NCI-H526 (cell line): ENCODE measurements at regions not wholly inside any gene's neighbourhood (a gene's known extent, or its start where the extent isn't known, plus 50 kb on each side); places are given as distances from the start of the nearest gene placed in this dataset.
"Not testable (repeated sequence)": the region's sequence is repeated elsewhere in the genome, so short reads cannot be mapped to it uniquely, and the experiment has no call there.

ENCODE experiments used
- DNase-seq, 2 experiments: peaks; one replicate each; lab custom pipeline; 2025; lab: John Stamatoyannopoulos, UW

GRCh38 chr10:94225589-94225988, 137.2 kb downstream of the NOC3L start:
- peak in 1 of 2 experiments; percentile 10 for DNase-seq

DNA sequence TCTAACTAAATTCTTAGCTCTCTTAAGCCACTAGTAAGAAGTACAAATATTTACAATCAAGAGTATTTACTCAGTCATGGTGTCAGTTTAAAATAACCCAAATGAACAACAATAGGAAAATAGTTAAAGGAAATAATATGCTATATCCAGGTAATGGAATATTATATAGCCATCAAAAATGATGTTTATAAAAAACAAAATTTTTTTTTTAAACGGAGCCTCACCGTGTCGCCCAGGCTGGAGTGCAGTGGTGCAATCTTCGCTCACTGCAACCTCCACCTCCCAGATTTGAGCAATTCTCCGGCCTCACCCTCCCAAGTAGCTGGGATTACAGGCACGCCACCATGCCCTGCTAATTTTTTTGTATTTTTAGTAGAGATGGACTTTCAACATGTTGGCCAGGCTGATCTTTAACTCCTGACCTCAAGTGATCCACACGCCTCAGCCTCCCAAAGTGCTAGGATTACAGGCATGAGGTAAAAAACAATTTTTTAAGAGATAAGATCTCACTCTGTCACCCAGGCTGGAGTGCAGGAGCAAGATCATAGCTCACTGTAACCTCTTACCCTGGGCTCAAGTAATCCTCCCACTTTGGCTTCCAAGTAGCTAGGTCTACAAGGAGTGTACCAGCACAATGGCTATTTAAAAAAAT, 132.5 kb downstream of the NOC3L start:
- DNase-seq, result no peak

DNA sequence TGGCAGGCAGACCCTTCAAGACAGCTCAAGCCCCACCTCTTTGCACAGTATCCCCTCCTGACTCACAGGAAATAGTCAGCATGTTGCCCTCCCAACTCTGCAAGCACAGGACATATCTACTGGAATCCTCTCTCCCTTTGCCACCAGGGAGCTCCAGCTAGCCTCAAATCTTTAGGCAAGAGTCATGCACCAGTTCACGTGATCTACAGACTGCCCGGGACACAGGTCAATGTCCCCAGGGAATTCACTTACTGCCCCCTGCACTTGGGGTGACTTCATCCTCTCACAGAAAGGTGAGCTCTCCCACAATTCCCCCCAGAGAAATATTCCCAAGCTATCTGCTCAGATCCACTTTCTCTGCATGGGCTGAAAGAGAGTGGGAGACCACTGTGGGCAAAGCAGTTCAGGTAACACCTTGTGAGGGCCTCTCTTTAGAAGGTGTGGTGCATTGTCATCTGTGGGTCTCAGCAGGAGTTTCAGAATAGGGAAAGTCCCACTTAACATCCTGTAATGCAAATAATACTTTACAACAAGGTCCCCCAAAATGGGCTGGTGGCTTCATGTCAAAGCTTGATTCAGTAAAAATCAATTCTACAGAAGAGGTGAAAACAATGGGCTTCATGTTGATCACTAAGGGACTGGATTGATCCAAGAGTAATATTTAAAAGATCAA, 129.9 kb downstream of the NOC3L start:
- DNase-seq, result no peak

GRCh38 chr10:94235461-94235860, 127.3 kb downstream of the NOC3L start:
- no peak for DNase-seq

DNA sequence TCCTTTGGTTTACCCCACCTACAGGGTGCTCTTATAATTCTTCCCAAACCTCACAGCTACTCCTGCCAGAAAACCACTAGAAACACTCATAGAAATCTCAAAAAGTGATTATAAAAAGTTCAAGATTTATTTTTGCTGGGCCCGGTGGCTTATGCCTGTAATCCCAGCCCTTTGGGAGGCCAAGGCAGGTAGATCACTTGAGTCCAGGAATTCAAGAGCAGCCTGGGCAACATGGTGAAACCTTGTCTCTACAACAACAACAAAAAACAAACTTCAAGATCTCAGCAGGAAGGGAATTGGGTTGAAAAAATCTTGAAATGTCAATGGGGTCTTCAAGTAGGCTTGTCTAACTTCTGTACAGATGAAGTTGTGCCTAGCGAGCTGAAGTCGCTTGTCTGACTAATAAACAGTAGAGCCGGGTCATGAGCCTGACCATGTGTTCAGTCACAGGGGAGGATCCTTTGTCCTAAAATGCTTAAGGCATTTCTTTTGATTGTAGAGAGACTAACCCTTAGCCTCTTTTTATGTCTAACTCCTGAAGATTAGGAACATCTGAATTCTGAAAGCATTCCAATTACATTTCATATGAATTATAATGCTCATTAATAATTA, 124.6 kb downstream of the NOC3L start:
- no peak for DNase-seq

- DNase-seq, result no peak
These were observed 123.0 kb downstream of the NOC3L start for GRCh38 chr10:94239696-94240095.

DNA sequence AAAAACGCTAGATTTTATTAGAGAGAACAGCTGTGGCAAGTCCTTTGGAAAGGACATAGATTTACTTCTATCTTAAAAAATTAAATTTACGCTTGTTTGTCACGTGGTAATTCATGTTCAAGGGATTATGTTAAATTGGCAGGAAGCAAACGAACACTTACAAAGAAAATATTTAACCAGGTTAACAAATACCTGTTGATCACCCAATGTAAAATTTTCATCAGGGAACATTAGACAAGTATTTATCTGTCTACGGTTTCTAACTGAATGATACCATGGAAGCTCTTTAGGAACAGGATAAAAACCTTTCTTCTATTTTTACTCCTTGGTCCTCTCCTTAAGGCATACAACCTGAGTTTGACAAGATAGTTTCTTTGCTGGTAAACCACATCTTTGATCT, 122.2 kb downstream of the NOC3L start:
- DNase-seq, result no peak

DNA sequence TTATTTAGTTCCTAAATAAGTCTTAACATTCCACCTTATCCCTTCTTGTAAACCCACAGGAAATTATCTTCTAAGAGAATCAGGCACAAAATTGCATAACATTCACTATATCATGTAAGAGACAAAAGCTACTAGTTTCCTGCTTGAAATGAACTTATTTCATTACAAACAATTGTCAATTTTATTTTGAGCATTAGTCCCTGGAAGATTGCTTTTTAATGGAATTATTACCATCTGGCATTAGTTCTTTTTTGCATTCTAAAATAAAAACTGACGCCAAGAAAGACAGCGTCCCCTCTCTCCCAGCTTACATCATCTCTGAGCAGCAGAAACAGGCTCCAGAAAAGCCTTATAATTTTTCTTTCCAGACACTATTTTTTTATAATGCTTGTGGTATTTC, 121.8 kb downstream of the NOC3L start:
- no peak for DNase-seq

- DNase-seq, result peak in 1 of 2 experiments; percentile 3
These were observed 111.6 kb downstream of the NOC3L start for GRCh38 chr10:94251098-94251497.

DNA sequence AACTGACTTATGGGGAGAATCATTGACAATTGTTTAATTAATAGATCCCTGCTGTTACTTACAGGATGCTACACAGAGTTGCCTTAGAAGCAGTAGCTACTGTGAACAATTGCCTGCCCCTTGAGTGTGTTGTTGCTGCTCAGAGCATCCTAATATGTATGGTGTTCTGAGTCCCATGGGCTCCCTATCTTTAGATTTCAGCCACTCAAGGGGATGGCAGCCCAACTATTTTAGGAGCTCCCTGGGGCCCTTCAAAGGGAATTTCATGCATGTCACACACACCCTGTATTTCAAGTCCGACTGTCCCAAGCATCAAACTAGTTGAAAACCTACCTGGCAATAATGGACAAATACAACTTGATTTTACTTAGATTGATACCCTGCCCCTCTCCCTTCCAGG, 111.2 kb downstream of the NOC3L start:
- no peak for DNase-seq

DNA sequence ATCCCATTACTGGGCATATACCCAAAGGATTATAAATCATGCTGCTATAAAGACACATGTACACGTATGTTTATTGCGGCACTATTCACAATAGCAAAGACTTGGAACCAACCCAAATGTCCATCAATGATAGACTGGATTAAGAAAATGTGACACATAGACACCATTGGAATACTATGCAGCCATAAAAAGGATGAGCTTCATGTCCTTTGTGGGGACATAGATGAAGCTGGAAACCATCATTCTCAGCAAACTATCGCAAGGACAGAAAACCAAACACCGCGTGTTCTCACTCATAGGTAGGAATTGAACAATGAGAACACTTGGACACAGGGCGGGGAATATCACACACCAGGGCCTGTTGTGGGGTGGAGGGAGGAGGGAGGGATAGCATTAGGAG, 105.3 kb downstream of the NOC3L start:
- DNase-seq, result not testable (repeated sequence)

GRCh38 chr10:94260455-94260854, 102.3 kb downstream of the NOC3L start:
- DNase-seq, result no peak

GRCh38 chr10:94264085-94264484, 98.7 kb downstream of the NOC3L start:
- no peak for DNase-seq

GRCh38 chr10:94266091-94266490, 96.6 kb downstream of the NOC3L start:
- no peak for DNase-seq

- no peak for DNase-seq
These were observed 94.1 kb downstream of the NOC3L start for GRCh38 chr10:94268652-94269051.

DNA sequence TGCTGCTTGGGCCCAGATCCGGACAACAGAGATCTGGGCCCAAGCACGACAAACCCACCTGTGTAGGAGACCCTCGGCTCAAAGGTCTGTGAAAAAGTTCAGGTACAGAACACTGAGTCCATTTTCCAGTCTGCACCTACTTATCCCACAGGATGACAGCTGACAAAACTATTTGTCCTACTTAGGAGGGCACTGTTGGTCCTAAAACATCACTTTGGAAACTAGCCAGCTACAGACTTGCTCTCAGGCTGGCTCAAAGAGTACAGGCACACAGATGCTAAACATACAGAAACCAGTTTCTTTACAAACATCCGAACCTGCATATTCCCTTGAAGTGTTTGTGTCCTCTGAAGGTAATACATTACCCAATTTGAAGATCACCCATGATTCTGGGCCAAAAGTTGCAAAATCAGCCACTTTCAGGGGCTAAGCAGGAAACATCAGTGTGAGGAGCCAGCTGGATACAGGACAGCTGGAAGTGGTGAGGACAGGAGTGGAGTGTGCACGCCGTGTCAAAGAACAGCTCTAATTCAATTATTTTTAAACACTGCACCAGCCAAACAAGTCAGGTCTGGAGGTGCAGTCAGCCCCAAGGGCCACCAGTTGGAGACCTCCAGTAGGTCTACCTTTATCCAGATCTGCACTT, 88.5 kb downstream of the NOC3L start:
- no peak for DNase-seq

GRCh38 chr10:94276140-94276539, 86.6 kb downstream of the NOC3L start:
- DNase-seq, result no peak

GRCh38 chr10:94277450-94277849, 85.3 kb downstream of the NOC3L start:
- DNase-seq, result no peak

DNA sequence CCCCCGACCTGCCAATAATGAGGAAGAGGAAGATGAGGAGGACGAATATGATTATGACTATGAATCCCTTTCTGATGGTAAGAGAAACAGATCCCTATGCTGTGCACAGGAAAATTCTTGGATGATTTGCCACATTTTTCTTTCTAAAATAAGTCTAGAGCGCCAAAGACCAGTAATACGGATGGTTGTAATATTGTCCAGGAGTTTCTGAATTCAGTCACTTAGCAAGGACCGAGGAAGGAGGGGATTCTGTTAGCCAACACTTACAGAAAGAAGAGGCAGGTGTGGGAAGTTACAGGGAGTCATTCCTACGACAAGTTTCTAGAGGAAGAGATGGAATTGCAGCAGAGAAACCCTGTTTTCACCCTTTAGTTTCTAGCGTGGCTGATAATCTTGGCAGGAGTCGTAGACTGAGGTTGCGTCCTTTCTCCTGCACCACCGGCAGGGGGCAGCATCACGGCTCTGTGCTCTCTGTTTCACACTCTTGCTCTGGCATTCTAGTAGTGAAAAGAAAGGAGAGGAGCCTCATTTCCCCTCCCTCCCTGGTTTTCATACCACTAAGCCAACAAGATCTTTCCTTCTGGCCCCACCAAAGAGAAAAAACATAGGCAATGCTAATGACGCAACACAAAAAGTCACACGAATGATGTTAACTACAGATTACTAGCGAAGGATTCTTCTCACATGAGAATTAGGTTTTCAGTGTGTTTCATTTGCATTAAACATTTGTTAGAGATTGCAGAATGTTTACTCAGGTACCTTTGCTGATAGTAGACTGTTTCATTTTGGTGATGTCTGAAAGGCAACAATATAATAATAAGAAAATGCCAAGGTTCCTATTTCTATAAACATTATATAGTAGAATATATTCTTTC, 82.7 kb downstream of the NOC3L start:
- peak in 1 of 2 experiments; percentile 54 for DNase-seq

DNA sequence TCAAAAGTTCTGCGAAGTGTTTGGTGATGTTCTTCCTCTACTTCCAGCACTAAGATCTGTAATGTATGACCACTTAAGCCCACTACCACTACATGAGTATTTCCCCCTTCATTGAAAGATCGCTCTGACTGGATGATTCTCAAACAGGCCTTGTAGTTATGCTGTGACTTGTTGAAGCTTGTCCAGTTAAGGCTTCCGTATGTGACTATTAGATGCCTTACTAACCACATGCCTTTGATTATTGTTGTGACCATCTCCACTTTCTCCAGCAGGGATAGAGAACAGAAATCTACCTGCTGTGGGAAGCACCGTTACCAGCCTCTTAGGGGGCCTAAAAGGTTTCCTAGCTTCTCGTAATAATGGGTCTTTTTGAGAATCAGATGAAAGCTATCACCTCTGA, 81.1 kb downstream of the NOC3L start:
- no peak for DNase-seq

- no peak for DNase-seq
These were observed 80.4 kb downstream of the NOC3L start for GRCh38 chr10:94282369-94282768.
